ENCODE measurements at regions not wholly inside any gene's neighbourhood (a gene's known extent, or its start where the extent isn't known, plus 50 kb on each side); places are given as distances from the start of the nearest gene placed in this dataset.

- Histone ChIP-seq H3K4me1 (ENCODE audit: insufficient read depth, low read length) (peaks cover 22% of the 10 kb centered on the region), H3K27ac (ENCODE audit: low read depth, low read length) (no peak overlapping the region), H3K27me3 (ENCODE audit: insufficient read depth, low read length) (no peaks in the 10 kb centered on the region), H3K79me2 (ENCODE audit: insufficient read depth, low read length) (no peaks in the 10 kb centered on the region), H3K4me2 (ENCODE audit: insufficient read depth, low read length) (no peak overlapping the region), H3K4me3 (ENCODE audit: insufficient read depth, low read length) (no peak overlapping the region), H3K9me3 (ENCODE audit: low read depth, low read length) (no peaks in the 10 kb centered on the region), H3K36me3 (ENCODE audit: insufficient read depth, low read length) (no peaks in the 10 kb centered on the region), H2AFZ (ENCODE audit: low read length) (no peak overlapping the region), H4K20me1 (ENCODE audit: insufficient read depth, low read length) (no peaks in the 10 kb centered on the region)
- TF ChIP-seq, protein P1, sequence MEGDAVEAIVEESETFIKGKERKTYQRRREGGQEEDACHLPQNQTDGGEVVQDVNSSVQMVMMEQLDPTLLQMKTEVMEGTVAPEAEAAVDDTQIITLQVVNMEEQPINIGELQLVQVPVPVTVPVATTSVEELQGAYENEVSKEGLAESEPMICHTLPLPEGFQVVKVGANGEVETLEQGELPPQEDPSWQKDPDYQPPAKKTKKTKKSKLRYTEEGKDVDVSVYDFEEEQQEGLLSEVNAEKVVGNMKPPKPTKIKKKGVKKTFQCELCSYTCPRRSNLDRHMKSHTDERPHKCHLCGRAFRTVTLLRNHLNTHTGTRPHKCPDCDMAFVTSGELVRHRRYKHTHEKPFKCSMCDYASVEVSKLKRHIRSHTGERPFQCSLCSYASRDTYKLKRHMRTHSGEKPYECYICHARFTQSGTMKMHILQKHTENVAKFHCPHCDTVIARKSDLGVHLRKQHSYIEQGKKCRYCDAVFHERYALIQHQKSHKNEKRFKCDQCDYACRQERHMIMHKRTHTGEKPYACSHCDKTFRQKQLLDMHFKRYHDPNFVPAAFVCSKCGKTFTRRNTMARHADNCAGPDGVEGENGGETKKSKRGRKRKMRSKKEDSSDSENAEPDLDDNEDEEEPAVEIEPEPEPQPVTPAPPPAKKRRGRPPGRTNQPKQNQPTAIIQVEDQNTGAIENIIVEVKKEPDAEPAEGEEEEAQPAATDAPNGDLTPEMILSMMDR (IDR thresholded peaks at IDR 0.05; ENCODE audit: extremely low read depth, low read depth, low read length): no peak
- no peak for DNase-seq (ENCODE audit: insufficient read length, low spot score, missing footprints)
Measured at GRCh38 chr6:139821676-139822223, 447.3 kb upstream of the CITED2 start.

DNA sequence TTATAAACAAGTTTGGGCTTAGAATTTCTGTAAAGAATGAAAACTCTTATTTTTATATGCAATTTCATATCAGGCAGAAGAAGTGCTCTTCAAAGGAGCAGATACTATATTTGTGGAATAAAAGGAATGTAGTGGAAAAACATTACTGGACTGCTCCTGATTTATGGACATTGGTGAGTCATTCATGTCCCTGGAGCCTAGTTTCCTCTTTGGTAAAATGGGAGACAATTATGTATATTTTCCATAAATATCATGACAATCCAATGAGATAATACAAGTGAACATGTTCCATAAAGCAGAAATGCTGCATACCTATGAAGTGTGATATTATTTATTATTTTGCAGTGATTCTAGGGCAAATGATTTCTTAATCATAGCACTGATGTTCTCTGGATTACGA lies 445.8 kb upstream of the CITED2 start:
- Histone ChIP-seq H3K36me3 (ENCODE audit: insufficient read depth, low read length) (no peaks in the 10 kb centered on the region), H3K4me3 (ENCODE audit: insufficient read depth, low read length) (no peak overlapping the region), H2AFZ (ENCODE audit: low read length) (no peak overlapping the region), H3K4me2 (ENCODE audit: insufficient read depth, low read length) (no peak overlapping the region), H3K9me3 (ENCODE audit: low read depth, low read length) (no peaks in the 10 kb centered on the region), H3K4me1 (ENCODE audit: insufficient read depth, low read length) (peaks cover 22% of the 10 kb centered on the region), H3K27ac (ENCODE audit: low read depth, low read length) (peak overlapping the region; percentile 1), H3K27me3 (ENCODE audit: insufficient read depth, low read length) (no peaks in the 10 kb centered on the region), H3K79me2 (ENCODE audit: insufficient read depth, low read length) (no peaks in the 10 kb centered on the region), H4K20me1 (ENCODE audit: insufficient read depth, low read length) (no peaks in the 10 kb centered on the region)
- TF ChIP-seq, protein P1 (IDR thresholded peaks at IDR 0.05; ENCODE audit: extremely low read depth, low read depth, low read length): no peak
- DNase-seq (ENCODE audit: insufficient read length, low spot score, missing footprints): peak; percentile 69

GRCh38 chr6:139819776-139820175 lies 445.3 kb upstream of the CITED2 start:
- no peaks in the 10 kb centered on the region for H4K20me1 ChIP-seq (ENCODE audit: insufficient read depth, low read length)
- H3K27ac ChIP-seq (ENCODE audit: low read depth, low read length): peak overlapping the region; percentile 47
- H3K4me2 ChIP-seq (ENCODE audit: insufficient read depth, low read length): no peak overlapping the region
- TF ChIP-seq, protein P1 (IDR thresholded peaks at IDR 0.05; ENCODE audit: extremely low read depth, low read depth, low read length): no peak
- DNase-seq (ENCODE audit: insufficient read length, low spot score, missing footprints): no peak
- no peaks in the 10 kb centered on the region for H3K36me3 ChIP-seq (ENCODE audit: insufficient read depth, low read length)
- no peak overlapping the region for H3K4me3 ChIP-seq (ENCODE audit: insufficient read depth, low read length)
- peaks cover 22% of the 10 kb centered on the region for H3K4me1 ChIP-seq (ENCODE audit: insufficient read depth, low read length)
- no peaks in the 10 kb centered on the region for H3K79me2 ChIP-seq (ENCODE audit: insufficient read depth, low read length)
- H3K9me3 ChIP-seq (ENCODE audit: low read depth, low read length): no peaks in the 10 kb centered on the region
- H2AFZ ChIP-seq (ENCODE audit: low read length): no peak overlapping the region
- no peaks in the 10 kb centered on the region for H3K27me3 ChIP-seq (ENCODE audit: insufficient read depth, low read length)

DNA sequence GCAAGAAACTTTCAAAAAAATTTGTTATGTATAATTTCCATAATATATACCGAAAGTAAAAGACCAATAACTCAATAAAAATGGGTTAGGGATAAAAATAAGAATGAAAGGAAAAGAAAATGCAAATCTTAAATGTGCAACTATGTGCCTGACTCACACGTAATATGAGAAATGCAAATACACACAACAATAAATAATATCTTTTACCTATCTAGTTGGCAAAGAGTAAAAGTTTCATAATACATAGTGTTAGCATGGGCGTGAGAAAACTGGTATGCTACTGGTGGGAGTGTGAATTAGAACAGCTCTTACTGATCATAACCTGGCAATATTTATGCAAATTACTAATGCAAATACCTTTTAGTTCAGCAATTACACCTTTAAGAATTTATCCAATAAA lies 438.5 kb upstream of the CITED2 start:
- H3K4me2 ChIP-seq (ENCODE audit: insufficient read depth, low read length): no peak overlapping the region
- H3K9me3 ChIP-seq (ENCODE audit: low read depth, low read length): no peaks in the 10 kb centered on the region
- H3K4me3 ChIP-seq (ENCODE audit: insufficient read depth, low read length): no peak overlapping the region
- no peaks in the 10 kb centered on the region for H3K79me2 ChIP-seq (ENCODE audit: insufficient read depth, low read length)
- TF ChIP-seq, protein P1 (IDR thresholded peaks at IDR 0.05; ENCODE audit: extremely low read depth, low read depth, low read length): no peak
- H3K36me3 ChIP-seq (ENCODE audit: insufficient read depth, low read length): no peaks in the 10 kb centered on the region
- no peaks in the 10 kb centered on the region for H3K4me1 ChIP-seq (ENCODE audit: insufficient read depth, low read length)
- H3K27me3 ChIP-seq (ENCODE audit: insufficient read depth, low read length): no peaks in the 10 kb centered on the region
- H3K27ac ChIP-seq (ENCODE audit: low read depth, low read length): no peak overlapping the region
- no peaks in the 10 kb centered on the region for H4K20me1 ChIP-seq (ENCODE audit: insufficient read depth, low read length)
- DNase-seq (ENCODE audit: insufficient read length, low spot score, missing footprints): no peak
- no peak overlapping the region for H2AFZ ChIP-seq (ENCODE audit: low read length)
